HG03139 (cell line): ENCODE measurements at regions not wholly inside any gene's neighbourhood (a gene's known extent, or its start where the extent isn't known, plus 50 kb on each side); places are given as distances from the start of the nearest gene placed in this dataset.

Experiments
- ATAC-seq: cut with Tn5 transposase; IDR thresholded peaks from one replicate; pipeline ENCODE4 v1.9.1; 2021; ENCODE audit not compliant: unreplicated experiment

DNA sequence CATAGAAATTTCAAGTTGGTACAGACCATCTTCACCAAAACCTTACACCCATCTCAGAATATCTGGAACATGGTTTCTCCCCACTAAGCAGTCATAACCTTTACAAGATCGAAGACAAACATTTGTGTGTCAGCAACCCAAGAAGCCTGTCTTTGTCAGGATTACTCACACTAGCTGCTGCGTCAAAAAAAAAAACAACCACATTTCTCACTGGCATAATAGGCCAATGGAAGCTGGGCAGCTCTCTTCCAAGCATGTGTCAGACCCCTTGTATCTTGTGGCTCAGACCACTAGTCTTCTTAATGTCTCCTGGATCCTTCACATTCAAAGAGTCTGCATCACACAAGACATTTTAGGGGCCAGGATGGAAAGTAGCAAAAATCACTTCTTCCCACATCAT, 266.9 kb upstream of the IGF1R start:
- ATAC-seq, result no peak

DNA sequence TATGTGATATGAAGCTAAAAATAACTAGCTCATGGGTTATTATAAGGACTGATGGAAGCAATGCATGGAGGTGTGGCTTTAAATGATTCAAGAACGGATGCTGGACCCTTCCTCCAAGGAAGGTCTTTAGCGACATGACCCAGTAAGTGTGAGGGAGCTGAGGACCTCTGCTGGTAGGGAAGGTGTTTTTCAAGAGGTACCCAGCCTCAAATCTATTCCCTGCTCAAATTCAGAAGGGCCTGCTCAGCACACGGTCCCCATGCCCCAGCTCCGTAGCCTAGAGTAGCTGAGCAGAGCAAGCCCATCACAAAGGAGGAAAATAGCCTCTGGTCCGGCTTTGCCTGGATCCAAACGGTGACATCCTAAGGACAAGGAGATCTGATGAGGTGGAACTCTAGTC, 266.2 kb upstream of the IGF1R start:
- no peak for ATAC-seq

DNA sequence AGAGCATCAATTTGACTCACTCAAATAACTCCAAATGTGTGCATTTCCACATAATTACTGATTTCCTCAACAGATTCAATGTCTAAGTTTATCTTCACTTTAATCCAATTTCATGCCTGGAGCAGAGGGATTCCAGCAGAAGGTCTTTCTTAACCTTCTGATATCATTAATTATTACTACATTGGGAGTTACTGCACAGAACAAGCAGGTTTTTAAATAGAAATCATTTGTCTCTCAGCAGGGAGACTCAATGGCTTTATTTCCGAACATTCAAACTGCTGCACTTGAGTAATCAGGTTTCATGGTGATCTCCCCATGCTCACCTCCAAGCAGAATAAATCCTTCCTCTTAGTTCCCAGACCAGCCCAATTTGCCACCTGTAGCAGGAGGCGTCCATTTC, 264.8 kb upstream of the IGF1R start:
- no peak for ATAC-seq

DNA sequence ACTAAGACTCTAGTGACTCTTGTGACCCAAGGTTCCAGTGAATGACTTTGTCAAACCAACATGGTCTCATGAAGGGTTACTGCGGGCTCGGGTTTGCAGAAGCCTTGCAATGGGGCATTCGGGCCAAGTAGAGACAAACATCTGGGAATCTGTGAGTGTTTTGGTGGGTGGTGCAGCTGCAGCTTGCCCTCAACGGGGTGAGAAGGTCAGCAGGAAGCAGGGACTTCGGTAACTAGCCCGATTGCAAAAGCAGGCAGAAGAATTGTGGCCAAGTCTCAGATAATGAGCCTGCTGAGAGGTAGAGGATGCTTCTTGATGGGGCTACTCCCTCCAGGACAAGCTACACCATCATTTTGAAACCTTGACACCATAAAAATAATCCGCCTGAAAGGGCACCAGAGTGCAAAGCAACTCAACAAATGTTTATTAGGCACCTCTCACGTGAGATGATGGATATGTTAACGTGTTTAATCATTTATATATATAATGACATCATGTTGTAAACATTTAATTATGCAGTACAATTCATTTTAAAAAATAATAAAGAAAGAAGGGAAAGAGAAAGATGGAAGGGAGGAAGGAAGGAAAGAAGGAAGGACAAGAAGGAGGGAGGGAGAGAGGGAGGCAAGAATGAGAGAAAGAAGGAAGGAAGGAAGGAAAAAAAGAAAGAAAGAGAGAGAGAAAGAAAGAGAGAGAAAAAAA, 263.9 kb upstream of the IGF1R start:
- ATAC-seq, result no peak

DNA sequence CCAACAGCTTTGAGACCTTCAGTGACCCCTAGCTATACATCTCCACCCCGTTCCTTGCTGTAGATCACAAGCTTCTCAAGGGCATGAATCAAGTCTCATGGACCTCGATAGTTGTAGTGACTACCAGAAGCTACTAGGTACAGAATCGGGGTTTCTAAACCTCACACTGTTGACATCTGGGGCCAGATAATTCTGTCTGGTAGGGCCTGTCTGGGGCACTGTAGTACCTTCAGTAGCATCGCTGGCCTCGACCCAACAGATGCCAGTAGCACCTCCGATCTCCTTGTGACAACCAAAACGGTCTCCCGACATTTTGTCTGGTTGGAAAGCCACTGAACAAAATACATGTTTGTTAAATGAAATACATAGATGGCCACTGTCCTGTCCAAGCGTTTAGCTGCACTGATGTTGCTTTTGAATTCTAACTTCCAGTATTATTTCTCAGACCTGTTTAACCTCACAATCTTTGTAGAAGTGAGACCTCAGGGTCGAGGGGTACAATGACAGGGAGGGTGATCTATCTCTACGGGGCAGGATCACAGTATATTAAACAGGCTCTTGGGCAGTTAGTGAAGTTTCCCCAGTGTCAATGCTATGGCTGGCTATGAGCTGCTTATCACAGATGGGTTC, 262.5 kb upstream of the IGF1R start:
- ATAC-seq, result no peak

DNA sequence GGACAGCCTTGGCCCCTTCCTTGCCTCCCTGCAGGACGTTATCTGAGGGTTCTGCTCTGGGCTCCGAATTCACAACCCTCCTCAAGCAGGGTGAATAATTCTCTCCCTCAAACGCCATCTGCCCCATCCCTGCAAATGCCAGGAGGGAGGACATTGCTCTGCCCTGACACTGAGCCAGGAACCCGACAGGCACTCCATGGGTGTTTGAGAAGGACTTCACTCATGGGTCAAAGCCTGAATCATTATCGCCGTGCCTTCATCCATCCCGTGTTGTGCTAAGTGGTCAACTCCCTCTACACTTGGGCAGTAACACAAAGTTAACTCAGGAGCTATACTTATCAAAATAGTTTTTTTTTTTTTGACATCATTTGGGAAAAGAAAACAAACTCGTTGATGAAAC, 261.8 kb upstream of the IGF1R start:
- no peak for ATAC-seq

DNA sequence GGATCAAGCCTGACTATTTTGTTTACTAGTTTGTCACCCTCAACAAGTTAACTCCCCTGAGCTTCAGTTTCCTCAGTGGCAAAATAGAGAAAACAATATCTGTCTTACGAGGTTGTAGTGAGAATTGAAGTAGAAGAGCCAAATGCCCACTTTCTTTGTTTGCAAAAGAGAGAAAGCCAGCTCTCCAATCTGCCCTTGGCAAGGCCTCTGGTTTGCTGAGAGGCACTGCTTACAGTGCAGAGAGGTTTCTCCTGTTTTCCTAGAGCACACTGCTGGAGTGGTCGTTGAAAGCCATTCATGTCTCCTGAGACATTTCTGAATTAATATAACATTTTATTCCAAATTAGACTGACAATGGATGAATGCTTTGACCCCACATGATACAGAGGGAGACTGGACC, 260.5 kb upstream of the IGF1R start:
- ATAC-seq, result no peak

DNA sequence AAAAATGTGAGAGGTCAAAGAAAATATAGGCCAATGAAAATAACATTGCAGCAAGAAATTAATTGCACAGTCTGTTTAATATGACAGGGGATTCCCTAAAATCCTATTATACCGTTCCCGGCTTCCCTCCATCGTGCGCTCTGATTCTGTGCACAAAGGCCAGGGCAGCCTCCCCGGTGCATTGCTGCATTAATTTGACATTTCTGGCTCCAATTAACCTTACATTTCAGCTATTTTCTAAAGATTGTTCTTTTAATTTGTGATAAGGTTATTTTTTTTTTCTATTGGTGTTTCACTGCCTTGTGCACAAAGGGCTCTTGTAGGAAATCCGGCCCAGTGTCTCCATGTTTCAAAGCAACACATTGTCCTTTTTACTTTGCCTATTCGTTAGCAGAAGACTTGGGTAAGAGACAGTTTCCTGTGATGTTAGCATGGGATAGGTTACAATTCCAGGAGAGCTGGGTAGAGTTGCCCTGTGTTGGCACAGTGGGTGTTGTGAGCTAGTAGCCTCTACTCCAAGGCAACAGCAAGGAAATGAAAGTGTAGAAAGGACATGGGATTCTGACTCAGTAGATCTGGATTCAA, 257.3 kb upstream of the IGF1R start:
- ATAC-seq, result no peak

DNA sequence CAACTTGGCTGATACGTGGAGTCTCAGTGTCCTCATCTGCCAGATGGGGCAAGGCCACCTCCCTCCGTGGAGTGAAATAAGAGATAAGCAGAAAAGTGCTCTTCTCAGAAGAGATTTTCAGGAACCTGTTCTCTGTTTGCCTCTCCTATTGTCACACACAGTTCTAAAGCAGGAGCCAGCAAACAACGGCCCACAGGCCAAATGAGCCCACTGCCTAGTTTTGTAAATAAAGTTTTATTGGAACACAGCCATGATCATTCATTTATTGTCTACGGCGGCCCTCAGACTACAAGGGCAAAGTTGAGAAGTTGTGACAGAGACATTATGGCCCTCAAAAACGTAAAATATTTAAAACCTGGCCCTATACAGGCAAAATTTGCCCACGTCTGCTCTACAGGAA, 256.8 kb upstream of the IGF1R start:
- ATAC-seq, result no peak

DNA sequence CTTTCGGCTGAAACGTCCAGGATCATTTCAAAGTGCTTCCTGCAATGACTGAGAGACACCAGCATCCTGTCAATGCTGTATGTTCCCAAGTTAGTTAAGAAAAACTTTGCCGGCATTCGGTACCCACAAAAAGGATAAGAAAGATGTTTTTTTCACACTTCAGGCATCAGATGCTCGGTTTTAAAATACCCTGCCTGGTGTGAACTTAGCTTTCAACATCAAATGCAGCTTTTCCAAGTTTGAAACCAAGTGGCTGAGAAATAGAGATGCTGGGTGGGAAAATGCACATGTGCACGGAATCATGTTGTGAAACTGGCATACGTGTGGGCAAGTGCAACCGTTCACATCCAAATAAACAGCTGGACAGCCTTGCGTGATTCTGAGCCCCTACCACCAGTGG, 254.9 kb upstream of the IGF1R start:
- no peak for ATAC-seq

DNA sequence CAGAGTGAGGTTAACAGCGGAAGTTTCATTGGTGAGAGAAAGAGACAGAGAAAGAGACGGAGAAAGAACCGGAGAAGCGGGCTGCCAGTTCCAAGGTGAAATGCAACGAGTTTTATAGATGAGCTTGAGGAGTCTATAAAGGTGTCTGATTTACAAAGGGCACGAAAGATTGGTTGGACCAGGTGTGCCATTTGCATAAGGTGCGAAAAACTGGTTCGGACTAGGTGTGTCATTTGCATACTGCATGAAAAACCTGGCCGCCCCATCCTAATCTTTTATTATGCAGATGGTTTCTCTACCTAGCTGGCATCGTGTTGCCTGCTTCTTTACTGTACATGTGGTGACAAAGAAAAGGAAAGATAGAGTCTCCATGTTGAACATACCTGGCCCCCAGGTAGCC, 253.8 kb upstream of the IGF1R start:
- ATAC-seq, result no peak

DNA sequence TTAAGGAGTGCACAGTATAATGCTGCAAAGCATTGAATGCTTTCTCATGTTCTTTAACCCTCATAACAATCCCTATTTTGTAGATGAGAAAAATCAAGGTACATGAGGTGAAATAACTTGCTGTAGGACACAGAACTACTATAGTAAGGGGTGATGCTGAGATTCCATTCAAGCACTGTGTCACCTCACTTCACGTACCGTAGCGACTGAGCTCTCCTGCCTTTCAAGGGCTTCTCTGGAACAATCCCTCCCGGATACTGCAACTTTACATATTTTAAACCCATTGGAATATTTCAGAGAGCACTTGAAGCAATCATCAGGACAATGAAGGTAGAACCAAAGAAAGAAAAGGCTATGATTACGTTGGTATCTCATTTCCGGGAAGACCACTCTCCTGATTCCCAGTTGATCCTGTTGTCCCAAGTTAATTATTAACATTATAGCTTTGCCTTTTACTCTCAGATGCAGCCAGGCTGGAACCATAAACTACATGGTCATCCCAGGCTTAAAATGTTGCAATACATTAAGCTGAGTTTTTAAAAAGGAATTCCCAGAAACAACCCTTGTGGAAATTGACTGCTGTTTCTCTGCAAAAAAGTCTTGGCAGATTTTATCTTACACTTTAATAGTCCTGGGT, 252.2 kb upstream of the IGF1R start:
- no peak for ATAC-seq

DNA sequence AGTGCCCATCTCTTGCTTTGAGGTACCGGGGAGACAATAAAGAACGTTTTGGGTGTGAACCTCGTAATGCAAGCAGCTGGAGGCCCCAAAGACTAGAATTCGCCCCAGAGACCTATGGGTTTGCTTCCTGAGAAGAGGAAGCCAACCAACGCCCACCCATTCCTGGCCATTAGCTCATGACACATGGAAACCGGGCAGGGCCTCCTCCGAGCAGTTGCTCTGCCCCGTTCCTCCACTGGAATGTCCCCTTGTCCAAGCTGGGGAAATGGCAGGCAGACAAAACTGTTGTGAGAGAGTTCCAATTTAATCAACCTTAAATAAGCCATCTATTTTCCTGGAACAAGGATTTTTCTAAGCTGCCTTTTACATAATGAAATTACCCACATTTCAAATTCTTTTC, 250.9 kb upstream of the IGF1R start:
- ATAC-seq, result no peak

DNA sequence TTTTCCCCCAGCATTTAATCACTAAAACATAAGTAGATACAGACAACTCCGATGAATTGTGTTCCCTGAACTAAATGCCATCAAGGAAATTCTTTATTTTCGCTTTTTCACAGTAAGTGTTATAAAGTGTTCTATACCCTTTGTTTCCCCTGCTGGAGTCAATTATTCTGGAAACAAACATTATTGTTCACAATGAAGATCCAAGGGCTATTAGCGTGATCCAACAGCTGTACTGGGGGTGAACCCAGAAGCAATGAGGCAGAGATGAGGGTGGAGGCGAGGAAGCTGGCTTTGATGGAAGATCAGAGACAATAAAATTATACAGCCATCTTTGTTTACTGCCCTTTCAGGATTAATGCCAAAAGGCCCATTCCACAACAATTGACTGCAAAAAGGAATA, 250.3 kb upstream of the IGF1R start:
- no peak for ATAC-seq

DNA sequence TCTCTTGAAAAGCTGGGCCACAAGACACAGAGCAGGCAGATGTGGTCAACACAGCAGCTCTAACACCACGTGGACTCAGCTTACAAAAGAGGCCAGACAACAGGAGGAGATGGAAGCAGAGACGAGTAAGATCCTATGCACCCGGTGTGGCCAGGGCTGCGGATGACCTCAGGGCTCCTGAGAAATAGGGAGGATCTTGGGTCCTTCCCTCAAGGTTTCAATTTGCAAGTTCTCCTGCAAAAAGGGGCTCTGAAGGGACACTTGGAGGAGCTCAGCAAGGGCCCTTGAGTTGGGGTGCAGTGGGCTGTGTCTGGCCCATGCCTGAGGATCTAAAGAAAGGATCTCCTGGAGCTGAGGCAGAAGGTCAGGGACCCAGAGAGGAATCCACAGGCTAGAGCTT, 249.5 kb upstream of the IGF1R start:
- ATAC-seq, result no peak

DNA sequence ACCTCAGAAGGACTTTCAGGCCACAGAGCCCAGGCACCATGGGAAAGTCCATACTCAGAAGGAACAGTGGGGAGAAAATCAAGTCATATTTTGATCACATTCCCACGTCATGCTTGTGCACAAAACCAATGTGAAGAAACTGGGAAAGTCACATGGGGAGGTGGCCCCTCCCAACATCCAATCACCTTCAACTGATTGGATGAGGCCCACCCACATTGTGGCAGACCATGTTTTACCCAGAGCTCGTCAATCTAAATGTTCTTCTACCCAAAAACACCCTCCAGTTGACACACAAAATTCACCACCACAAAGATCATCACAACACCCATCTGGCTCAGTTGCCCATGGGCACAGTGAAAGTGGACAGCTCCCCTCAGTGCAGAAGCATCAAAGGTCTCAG, 248.2 kb upstream of the IGF1R start:
- no peak for ATAC-seq

DNA sequence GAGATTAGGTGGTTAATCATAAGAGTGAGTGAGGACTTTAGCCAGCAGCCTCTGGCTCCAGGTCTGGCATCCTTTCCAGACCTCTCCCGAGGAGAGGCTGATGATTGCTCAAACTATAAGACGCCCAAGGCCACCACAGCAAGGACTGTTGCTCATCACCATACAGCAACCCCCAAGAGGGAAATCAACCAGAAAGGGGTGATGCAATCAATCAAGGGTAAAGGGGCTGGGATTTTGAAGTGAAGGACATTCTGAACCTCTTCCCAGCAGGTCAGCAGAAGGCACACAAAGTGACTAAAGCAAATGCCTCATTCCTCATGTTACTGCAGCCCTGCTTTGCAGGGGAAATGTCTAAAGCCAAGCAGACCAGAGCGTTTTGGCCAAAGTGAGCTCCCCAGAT, 247.3 kb upstream of the IGF1R start:
- ATAC-seq, result no peak

DNA sequence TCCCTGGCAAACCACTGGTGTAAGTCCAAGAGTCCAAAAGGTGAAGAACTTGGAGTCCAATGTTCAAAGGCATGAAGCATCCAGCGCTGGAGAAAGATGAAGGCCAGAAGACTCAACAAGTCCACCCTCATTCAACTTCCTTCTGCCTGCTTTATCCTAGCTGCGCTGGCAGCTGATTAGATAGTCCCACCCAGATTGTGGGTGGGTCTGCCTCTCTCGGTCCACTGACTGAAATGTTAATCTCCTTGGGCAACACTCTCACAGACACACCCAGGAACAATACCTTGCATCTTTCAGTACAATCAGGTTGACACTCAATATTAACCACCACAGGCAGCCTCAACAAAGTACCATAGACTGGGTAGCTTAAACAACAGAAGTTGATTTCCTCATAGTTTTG, 245.9 kb upstream of the IGF1R start:
- ATAC-seq, result no peak

DNA sequence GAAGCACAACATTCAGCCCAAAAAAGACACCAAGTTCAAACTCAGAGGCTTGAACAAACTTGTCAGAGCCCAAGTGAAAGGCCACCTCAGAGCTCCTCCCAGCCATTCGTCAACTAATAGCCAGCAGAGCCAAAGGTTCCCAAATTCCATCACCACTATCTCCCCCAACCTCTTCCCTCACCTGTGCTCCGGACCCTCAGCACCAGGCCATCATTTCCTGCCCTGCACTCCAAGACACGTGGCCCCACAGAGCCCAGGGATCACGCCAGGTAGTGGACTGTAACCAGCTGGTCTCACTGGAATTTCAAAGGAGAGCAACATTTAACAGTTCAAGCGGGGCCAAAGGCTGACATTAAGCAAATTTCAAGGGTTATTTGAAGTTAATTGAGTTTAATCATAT, 245.2 kb upstream of the IGF1R start:
- no peak for ATAC-seq

DNA sequence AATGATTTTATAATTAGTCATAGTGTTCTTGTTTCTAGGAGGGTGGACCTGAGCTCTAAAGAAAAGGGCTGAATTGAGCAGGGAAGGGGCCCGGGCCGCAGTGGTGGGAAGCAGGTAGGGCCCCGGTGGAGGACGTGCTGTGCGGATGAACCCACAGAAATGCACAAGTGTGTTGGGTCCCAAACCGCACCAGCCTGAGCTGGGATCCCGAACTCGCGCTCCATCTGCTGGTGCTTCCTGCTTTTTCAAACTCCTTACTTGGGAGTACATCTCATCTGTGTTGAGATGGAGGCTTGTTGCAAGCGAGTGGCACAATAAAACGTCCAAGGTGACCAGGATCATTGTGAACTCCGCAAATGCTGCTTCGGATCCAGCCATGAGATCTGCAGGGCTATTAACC, 244.8 kb upstream of the IGF1R start:
- ATAC-seq, result no peak

DNA sequence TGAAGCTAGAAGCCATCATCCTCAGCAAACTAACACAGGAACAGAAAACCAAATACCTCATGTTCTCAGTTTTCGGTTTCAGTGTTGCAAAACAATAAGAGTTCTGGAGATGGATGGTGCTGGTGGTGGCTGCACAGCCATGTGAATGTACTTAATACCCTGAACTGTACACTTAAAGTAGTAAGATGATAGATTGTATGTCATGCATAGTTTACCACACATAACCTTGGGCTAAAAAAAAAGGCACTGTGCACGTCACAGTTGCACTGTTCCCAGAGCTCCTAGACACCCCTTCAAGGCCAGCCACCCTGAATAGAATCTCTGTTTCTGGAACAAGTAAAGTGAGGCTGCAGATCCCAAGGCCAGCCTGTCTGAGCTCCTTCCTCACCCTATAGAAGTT, 243.3 kb upstream of the IGF1R start:
- no peak for ATAC-seq

DNA sequence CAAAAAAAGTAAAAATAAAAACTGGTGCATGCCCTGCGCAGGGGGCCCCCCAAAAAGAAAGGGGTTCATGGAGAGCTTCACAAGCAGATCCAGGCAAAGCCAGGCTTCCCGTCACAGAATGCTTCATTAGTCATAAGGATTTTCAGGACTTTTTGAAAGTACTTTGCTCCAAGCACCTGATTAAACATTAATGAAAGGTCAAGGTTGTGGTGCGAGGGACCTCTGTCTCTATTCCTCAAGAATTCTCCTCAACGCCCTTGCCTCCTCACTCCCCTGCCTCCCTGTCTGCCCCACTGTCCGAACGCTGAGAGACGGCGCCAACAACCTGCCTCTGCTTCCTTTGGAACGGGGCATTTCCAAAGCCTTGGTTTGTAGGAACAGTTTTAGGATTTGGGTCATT, 240.1 kb upstream of the IGF1R start:
- no peak for ATAC-seq
